SK-N-MC (cell line): ENCODE measurements at regions not wholly inside any gene's neighbourhood (a gene's known extent, or its start where the extent isn't known, plus 50 kb on each side); places are given as distances from the start of the nearest gene placed in this dataset.

ENCODE experiments used
- EZH2 ChIP-seq: fragments of 200-600 bp; sonication (generic); IDR thresholded peaks from one replicate; pipeline ENCODE4 v1.6.1; 2017; ENCODE audit warnings: antibody characterized with exemption
- POLR2AphosphoS5 ChIP-seq: IDR thresholded peaks from 2 replicates; pipeline ENCODE4 v1.6.1; 2012; ENCODE audit warnings: mild to moderate bottlenecking, low read depth, low read length, borderline replicate concordance

DNA sequence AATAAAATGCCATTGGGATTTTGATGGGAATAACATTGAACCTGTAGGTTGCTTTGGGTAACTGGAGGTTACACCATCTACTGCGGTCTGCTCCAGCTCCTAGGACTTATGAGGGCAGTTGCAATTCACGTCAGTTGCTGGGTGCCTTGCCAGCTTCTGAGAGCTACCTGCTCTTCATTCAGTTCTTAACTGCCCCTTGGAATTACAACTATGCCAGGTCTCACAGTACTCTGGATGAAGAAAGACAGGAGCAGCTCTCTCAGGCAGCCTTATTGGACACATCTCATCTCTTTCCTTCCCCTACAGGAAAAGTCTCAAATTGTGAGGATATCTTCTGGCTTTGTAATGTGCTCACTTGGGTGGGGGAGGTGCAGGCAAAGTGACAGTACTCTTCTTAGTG lies 1643.3 kb downstream of the GRIK2 start:
- TF ChIP-seq POLR2AphosphoS5 (no peak), EZH2 (no peak)
